Smooth muscle cell (in vitro differentiated cells): ENCODE measurements at regions not wholly inside any gene's neighbourhood (a gene's known extent, or its start where the extent isn't known, plus 50 kb on each side); places are given as distances from the start of the nearest gene placed in this dataset.

Experiments
- DNase-seq: peaks from one replicate; lab custom pipeline; 2025; ENCODE audit not compliant: unreplicated experiment; lab: John Stamatoyannopoulos, UW
- H2AFZ ChIP-seq: fragments of 200-600 bp; sonication (generic); 2 replicates; pipeline ENCODE4 v1.6.0; 2016; ENCODE audit warnings: antibody characterized with exemption, low read depth, mild to moderate bottlenecking
- H3F3A ChIP-seq: fragments of 200-600 bp; sonication (generic); 2 replicates; pipeline ENCODE4 v1.6.0; 2017; ENCODE audit warnings: antibody characterized with exemption, low read depth
- H3K27ac ChIP-seq: fragments of 200-600 bp; sonication (generic); 2 replicates; pipeline ENCODE4 v1.5.1; 2016; ENCODE audit warnings: low read depth, mild to moderate bottlenecking
- H3K27me3 ChIP-seq: fragments of 200-600 bp; sonication (generic); 2 replicates; pipeline ENCODE4 v1.6.1; 2016; ENCODE audit warnings: low read depth, mild to moderate bottlenecking
- H3K36me3 ChIP-seq: fragments of 200-600 bp; sonication (generic); 2 replicates; pipeline ENCODE4 v1.5.1; 2016; ENCODE audit warnings: low read depth
- H3K4me1 ChIP-seq: fragments of 200-600 bp; sonication (generic); 2 replicates; pipeline ENCODE4 v1.5.1; 2016; ENCODE audit warnings: low read depth
- H3K4me2 ChIP-seq: fragments of 200-600 bp; sonication (generic); 2 replicates; pipeline ENCODE4 v1.6.0; 2016; ENCODE audit warnings: mild to moderate bottlenecking
- H3K4me3 ChIP-seq: fragments of 200-600 bp; sonication (generic); 2 replicates; pipeline ENCODE4 v1.5.1; 2016; ENCODE audit warnings: mild to moderate bottlenecking
- H3K79me2 ChIP-seq: fragments of 200-600 bp; sonication (generic); 2 replicates; pipeline ENCODE4 v1.6.0; 2016; ENCODE audit warnings: low read depth, mild to moderate bottlenecking
- H3K9ac ChIP-seq: fragments of 200-600 bp; sonication (generic); 2 replicates; pipeline ENCODE4 v1.6.0; 2016; ENCODE audit warnings: low read depth
- H3K9me3 ChIP-seq: fragments of 200-600 bp; sonication (generic); replicated peaks from 2 replicates; pipeline ENCODE4 v1.5.1; 2016; ENCODE audit warnings: low read depth
- H4K20me1 ChIP-seq: fragments of 200-600 bp; sonication (generic); 2 replicates; pipeline ENCODE4 v1.6.0; 2016; ENCODE audit warnings: low read depth
- WGBS: methylation state at CpG from one replicate; pipeline ENCODE4 v1.1.7; 2016; ENCODE audit warnings: low lambda C conversion rate; 5-methylcytosine and 5-hydroxymethylcytosine counted together
- TF ChIP-seq, protein P1 (sequence below): fragments of 200-600 bp; sonication (generic); IDR thresholded peaks from 2 replicates; pipeline ENCODE4 v1.5.1; 2017; ENCODE audit warnings: borderline replicate concordance, mild to moderate bottlenecking, antibody characterized with exemption; ENCODE audit not compliant: insufficient read depth, poor library complexity, severe bottlenecking

DNA sequence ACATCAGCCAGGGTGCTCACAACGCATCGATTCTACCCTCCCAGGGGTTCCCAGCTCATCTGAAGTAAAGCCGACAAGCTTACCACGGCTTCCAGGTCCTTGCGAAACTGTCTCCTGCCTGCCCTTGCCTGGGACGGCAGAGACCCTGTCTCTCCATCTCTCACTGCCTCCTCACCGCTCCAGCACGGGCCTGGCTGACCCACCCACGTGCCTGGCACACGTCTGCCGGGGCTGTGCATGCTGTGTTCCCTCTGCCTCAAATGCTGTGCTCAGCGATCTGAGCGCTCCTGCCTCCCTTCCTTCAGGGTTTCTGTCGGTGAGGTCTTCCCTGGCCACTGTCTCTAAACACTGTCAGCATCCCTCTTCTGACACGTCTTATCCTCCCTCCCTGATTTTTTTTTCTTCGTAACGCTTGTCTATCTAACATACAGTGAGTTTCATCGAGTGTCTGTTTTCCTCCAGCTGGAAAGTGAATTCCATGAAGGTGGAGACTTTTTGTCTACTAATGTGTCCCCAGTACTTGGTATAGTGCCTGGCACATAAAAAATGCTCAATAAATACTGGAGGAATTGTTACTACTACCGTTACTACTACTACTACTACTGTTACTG lies 208.4 kb downstream of the IRF8 start:
- Histone ChIP-seq H3K36me3 (no peaks in the 10 kb centered on the region), H3K79me2 (no peaks in the 10 kb centered on the region), H3F3A (no peaks in the 10 kb centered on the region), H3K27ac (no peak overlapping the region), H2AFZ (no peak overlapping the region), H3K9ac (no peak overlapping the region), H3K4me3 (no peak overlapping the region), H3K4me2 (no peak overlapping the region), H4K20me1 (no peaks in the 10 kb centered on the region), H3K9me3 (no peaks in the 10 kb centered on the region), H3K4me1 (no peaks in the 10 kb centered on the region), H3K27me3 (no peaks in the 10 kb centered on the region)
- 56% methylated on average over 19 of the region's 19 CpGs for WGBS
- DNase-seq = no peak
- TF ChIP-seq, protein P1, sequence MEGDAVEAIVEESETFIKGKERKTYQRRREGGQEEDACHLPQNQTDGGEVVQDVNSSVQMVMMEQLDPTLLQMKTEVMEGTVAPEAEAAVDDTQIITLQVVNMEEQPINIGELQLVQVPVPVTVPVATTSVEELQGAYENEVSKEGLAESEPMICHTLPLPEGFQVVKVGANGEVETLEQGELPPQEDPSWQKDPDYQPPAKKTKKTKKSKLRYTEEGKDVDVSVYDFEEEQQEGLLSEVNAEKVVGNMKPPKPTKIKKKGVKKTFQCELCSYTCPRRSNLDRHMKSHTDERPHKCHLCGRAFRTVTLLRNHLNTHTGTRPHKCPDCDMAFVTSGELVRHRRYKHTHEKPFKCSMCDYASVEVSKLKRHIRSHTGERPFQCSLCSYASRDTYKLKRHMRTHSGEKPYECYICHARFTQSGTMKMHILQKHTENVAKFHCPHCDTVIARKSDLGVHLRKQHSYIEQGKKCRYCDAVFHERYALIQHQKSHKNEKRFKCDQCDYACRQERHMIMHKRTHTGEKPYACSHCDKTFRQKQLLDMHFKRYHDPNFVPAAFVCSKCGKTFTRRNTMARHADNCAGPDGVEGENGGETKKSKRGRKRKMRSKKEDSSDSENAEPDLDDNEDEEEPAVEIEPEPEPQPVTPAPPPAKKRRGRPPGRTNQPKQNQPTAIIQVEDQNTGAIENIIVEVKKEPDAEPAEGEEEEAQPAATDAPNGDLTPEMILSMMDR = no peak

DNA sequence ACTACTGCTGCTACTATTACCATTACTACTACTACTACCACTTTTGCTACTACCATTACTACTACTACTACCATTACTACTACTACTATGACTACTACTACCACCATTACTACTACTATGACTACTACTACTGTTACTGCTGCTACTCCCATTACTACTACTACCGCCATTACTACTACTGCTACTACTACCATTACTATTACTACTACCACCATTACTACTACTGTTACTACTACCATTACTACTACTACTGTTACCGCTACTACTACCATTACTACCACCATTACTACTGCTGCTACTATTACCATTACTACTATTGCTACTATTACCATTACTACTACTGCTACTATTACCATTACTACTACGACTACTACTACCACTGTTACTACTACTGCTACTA lies 209.1 kb downstream of the IRF8 start:
- TF ChIP-seq, protein P1 = no peak
- no peak overlapping the region for H2AFZ ChIP-seq
- no peak overlapping the region for H3K4me3 ChIP-seq
- no peak overlapping the region for H3K4me2 ChIP-seq
- H3K36me3 ChIP-seq = no peaks in the 10 kb centered on the region
- H3K9me3 ChIP-seq = no peaks in the 10 kb centered on the region
- H4K20me1 ChIP-seq = no peaks in the 10 kb centered on the region
- H3K27me3 ChIP-seq = no peaks in the 10 kb centered on the region
- no peak for DNase-seq
- no peaks in the 10 kb centered on the region for H3F3A ChIP-seq
- no peak overlapping the region for H3K27ac ChIP-seq
- H3K79me2 ChIP-seq = no peaks in the 10 kb centered on the region
- no peak overlapping the region for H3K9ac ChIP-seq
- no peaks in the 10 kb centered on the region for H3K4me1 ChIP-seq
- WGBS = 100% methylated on average over 3 of the region's 3 CpGs

DNA sequence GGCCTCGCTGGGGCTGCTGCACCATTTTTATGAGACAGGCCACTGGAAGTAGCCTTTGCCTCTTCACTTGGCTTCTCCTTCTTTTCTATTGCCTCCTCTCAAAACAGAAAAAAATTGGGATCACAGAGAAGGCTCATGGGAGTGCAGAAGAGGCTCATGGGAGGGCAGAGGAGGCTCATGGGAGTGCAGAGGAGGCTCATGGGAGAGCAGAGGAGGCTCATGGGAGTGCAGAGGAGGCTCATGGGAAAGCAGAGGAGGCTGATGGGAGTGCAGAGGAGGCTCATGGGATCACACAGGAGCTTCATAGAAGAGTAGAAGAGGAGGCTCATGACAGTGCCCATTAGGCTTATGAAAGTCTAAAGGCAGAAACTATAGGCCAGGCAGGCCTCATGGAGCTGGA lies 211.2 kb downstream of the IRF8 start:
- TF ChIP-seq, protein P1 = no peak
- no peaks in the 10 kb centered on the region for H3K9me3 ChIP-seq
- DNase-seq = no peak

DNA sequence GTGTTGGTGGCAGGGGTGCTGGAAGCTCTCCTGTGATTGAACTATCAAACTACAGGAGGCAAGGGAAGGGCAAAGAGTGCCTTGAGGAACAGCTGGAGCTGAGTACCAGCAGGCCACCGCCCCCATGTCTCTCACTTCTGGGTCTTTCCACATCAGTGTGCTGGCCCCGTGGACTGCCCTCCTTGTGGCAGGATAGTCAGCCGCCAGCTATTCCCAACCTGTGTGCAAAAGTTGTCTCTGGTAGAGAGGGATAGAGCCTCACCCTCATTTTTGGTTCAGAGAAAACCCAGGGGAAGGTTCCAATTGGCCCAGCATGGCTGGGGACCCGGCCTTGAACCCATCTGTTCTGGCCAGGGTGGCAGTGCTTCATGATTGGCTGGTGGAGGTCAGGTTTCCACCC lies 211.8 kb downstream of the IRF8 start:
- no peaks in the 10 kb centered on the region for H3K4me1 ChIP-seq
- no peaks in the 10 kb centered on the region for H3K9me3 ChIP-seq
- H3K79me2 ChIP-seq = no peaks in the 10 kb centered on the region
- H3K36me3 ChIP-seq = no peaks in the 10 kb centered on the region
- H2AFZ ChIP-seq = no peak overlapping the region
- H3F3A ChIP-seq = no peaks in the 10 kb centered on the region
- 98% methylated on average over 4 of the region's 4 CpGs for WGBS
- no peak overlapping the region for H3K4me2 ChIP-seq
- no peaks in the 10 kb centered on the region for H3K27me3 ChIP-seq
- H3K4me3 ChIP-seq = no peak overlapping the region
- TF ChIP-seq, protein P1 = no peak
- H3K27ac ChIP-seq = no peak overlapping the region
- H4K20me1 ChIP-seq = no peaks in the 10 kb centered on the region
- no peak for DNase-seq
- no peak overlapping the region for H3K9ac ChIP-seq

More for the DNA sequence above, 211.2 kb downstream of the IRF8 start:
- H3K4me3 ChIP-seq = no peak overlapping the region
- no peaks in the 10 kb centered on the region for H4K20me1 ChIP-seq
- no peak overlapping the region for H3K4me2 ChIP-seq
- H3K36me3 ChIP-seq = no peaks in the 10 kb centered on the region
- no peaks in the 10 kb centered on the region for H3K4me1 ChIP-seq
- no peak overlapping the region for H3K9ac ChIP-seq
- H3K27ac ChIP-seq = no peak overlapping the region
- H2AFZ ChIP-seq = no peak overlapping the region
- no peaks in the 10 kb centered on the region for H3F3A ChIP-seq
- no peaks in the 10 kb centered on the region for H3K79me2 ChIP-seq
- 32% methylated on average over 1 of the region's 1 CpG for WGBS
- H3K27me3 ChIP-seq = no peaks in the 10 kb centered on the region
